ENCODE measurements at regions not wholly inside any gene's neighbourhood (a gene's known extent, or its start where the extent isn't known, plus 50 kb on each side); places are given as distances from the start of the nearest gene placed in this dataset.

DNA sequence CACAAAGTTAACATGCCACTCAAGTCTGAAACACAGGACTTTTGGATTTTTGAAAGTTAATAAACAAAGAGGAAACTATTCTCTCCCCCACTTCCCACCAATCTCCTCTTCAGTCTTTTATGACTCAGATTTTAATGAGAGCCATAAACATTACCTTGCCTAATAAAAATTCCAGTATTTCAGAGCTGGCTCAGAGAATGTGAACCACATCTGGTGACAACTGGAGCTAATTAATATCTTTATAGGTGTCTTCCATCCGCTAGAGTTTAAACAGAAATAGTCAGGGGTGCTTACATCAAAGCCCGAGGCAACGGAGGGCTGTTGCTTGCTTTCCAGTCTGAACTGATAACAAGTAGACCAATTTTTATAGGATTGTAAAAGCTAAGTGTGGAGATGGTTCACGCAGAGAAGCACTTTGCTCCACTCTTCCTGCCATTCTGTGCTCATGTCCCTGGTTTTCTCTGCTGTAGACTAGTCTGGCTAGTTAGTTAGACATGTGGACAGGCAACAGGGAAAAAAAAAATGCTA lies 363.6 kb downstream of the NR2F2 start:
- DNase-seq (ENCODE audit: low spot score in 2 of 2) = no peak
- Histone ChIP-seq H3K27ac (no peak overlapping the region), H3K4me3 (no peak overlapping the region), H3K9me3 (no peaks in the 10 kb centered on the region), H3K36me3 (no peaks in the 10 kb centered on the region), H3K27me3 (no peaks in the 10 kb centered on the region), H3K4me1 (no peaks in the 10 kb centered on the region)
- TF ChIP-seq, protein P1, sequence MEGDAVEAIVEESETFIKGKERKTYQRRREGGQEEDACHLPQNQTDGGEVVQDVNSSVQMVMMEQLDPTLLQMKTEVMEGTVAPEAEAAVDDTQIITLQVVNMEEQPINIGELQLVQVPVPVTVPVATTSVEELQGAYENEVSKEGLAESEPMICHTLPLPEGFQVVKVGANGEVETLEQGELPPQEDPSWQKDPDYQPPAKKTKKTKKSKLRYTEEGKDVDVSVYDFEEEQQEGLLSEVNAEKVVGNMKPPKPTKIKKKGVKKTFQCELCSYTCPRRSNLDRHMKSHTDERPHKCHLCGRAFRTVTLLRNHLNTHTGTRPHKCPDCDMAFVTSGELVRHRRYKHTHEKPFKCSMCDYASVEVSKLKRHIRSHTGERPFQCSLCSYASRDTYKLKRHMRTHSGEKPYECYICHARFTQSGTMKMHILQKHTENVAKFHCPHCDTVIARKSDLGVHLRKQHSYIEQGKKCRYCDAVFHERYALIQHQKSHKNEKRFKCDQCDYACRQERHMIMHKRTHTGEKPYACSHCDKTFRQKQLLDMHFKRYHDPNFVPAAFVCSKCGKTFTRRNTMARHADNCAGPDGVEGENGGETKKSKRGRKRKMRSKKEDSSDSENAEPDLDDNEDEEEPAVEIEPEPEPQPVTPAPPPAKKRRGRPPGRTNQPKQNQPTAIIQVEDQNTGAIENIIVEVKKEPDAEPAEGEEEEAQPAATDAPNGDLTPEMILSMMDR (IDR thresholded peaks at IDR 0.05) = no peak
- TF ChIP-seq POLR2A (IDR thresholded peaks at IDR 0.05) = no peak
- no peak for TF ChIP-seq POLR2AphosphoS5 (IDR thresholded peaks at IDR 0.05)
- intact Hi-C loops (cut with DNase I; ENCODE audit: low total_unique reads) = no loop called here

DNA sequence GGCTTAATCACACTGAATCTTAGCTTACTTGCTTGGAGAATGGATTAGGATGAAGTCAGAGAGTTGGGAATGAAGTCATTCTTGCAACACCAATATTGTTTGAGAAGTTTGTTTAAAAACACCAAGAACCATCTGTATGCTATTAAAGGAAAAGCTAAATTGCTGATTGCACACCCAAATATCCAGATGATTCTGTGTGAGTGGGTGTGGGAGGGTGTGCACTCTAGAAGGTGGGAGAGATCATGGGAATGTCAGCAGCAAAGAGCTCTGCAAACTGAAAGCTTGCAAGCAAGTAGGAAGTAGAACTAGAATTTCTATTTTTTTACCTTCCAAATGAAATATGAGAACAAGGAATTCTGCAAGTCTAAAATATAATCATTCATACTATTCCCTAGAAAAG lies 364.9 kb downstream of the NR2F2 start:
- intact Hi-C loops (cut with DNase I; ENCODE audit: low total_unique reads) = no loop called here

DNA sequence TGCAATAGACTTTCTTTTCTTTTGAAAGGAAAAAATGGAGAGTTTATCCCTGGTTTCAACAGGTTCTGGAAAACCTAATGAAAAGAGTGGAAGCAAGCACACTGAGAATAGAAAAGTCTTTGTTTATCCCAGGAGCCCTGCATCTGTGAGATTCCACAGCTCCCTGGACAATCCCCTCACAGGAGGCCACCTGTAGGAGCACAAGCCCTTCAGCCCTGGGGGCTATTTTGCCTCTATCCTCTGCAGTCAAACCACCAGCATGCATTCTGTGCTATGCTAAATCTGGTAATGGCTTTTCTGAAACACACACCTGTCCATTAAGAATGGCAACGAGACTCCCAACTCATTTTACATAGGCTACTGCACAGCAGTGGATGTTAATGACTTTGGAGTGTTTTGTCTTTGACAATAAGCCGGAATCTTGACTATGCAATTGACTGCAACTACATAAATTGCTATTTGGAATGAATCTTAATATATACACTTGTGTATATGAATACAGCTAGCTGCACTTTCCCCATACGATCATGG lies 369.4 kb downstream of the NR2F2 start:
- H3K27me3 ChIP-seq = no peaks in the 10 kb centered on the region
- TF ChIP-seq, protein P1 (IDR thresholded peaks at IDR 0.05) = no peak
- no peak for TF ChIP-seq POLR2A (IDR thresholded peaks at IDR 0.05)
- TF ChIP-seq POLR2AphosphoS5 (IDR thresholded peaks at IDR 0.05) = no peak
- no peaks in the 10 kb centered on the region for H3K9me3 ChIP-seq
- H3K36me3 ChIP-seq = no peaks in the 10 kb centered on the region
- intact Hi-C loops (cut with DNase I; ENCODE audit: low total_unique reads) = no loop called here
- no peaks in the 10 kb centered on the region for H3K4me1 ChIP-seq
- H3K4me3 ChIP-seq = no peak overlapping the region
- H3K27ac ChIP-seq = no peak overlapping the region
- DNase-seq (ENCODE audit: low spot score in 2 of 2) = no peak

More for the DNA sequence above, 364.9 kb downstream of the NR2F2 start:
- H3K27ac ChIP-seq = no peak overlapping the region
- H3K27me3 ChIP-seq = no peaks in the 10 kb centered on the region
- TF ChIP-seq, protein P1 (IDR thresholded peaks at IDR 0.05) = no peak
- TF ChIP-seq POLR2AphosphoS5 (IDR thresholded peaks at IDR 0.05) (no peak), POLR2A (IDR thresholded peaks at IDR 0.05) (no peak)
- no peak overlapping the region for H3K4me3 ChIP-seq
- H3K4me1 ChIP-seq = no peaks in the 10 kb centered on the region
- H3K9me3 ChIP-seq = no peaks in the 10 kb centered on the region
- DNase-seq (ENCODE audit: low spot score in 2 of 2) = no peak
- H3K36me3 ChIP-seq = no peaks in the 10 kb centered on the region

DNA sequence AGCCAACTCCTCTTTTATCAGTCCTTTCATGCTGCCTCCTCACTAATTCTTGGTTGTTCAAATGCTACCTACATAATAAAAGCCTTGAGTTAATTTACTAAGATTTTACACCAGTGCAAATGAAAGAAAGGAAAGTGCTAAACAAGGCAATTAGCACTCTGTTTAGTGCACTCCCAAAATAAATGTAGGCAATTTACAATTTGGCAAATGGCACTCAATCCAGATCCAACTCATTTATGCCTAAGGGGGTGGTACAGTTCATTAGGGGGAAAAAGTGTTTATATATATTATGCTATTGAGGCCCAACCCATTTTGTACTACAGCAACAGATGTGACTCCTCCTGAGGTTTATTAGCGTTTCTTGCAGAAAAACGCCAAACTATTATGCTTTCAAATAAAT lies 370.1 kb downstream of the NR2F2 start:
- no peaks in the 10 kb centered on the region for H3K9me3 ChIP-seq
- H3K4me3 ChIP-seq = no peak overlapping the region
- H3K36me3 ChIP-seq = no peaks in the 10 kb centered on the region
- no peaks in the 10 kb centered on the region for H3K4me1 ChIP-seq
- no peaks in the 10 kb centered on the region for H3K27me3 ChIP-seq
- TF ChIP-seq, protein P1 (IDR thresholded peaks at IDR 0.05) = no peak
- TF ChIP-seq POLR2AphosphoS5 (IDR thresholded peaks at IDR 0.05) = no peak
- no peak for TF ChIP-seq POLR2A (IDR thresholded peaks at IDR 0.05)
- intact Hi-C loops (cut with DNase I; ENCODE audit: low total_unique reads) = no loop called here
- DNase-seq (ENCODE audit: low spot score in 2 of 2) = no peak
- H3K27ac ChIP-seq = no peak overlapping the region

DNA sequence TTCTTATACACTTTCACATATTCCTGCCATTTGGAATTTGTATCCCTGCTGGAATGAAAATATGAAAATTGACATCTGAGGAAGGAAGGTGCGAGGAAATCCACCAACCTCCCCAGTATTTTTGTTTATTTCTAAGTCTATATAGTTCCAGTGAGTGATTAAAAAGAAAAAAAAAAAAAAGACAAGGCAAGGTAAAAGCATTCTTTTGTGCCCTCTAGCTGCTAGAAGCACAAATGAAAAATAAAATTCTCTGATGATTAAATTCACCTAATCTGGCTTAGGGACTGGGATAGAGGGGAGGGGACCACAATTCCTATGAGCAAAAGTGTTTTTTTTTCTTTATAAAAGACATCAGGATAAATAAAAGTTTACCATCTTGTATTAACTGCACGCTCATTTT lies 370.9 kb downstream of the NR2F2 start:
- intact Hi-C loops (cut with DNase I; ENCODE audit: low total_unique reads) = no loop called here

More for the DNA sequence above, 370.9 kb downstream of the NR2F2 start:
- H3K4me3 ChIP-seq = no peak overlapping the region
- no peak for DNase-seq (ENCODE audit: low spot score in 2 of 2)
- TF ChIP-seq, protein P1 (IDR thresholded peaks at IDR 0.05) = no peak
- no peak for TF ChIP-seq POLR2AphosphoS5 (IDR thresholded peaks at IDR 0.05)
- TF ChIP-seq POLR2A (IDR thresholded peaks at IDR 0.05) = no peak
- H3K27ac ChIP-seq = no peak overlapping the region
- H3K27me3 ChIP-seq = no peaks in the 10 kb centered on the region
- no peaks in the 10 kb centered on the region for H3K36me3 ChIP-seq
- no peaks in the 10 kb centered on the region for H3K9me3 ChIP-seq
- no peaks in the 10 kb centered on the region for H3K4me1 ChIP-seq

Measured in breast epithelium (tissue), 4 donors.